DMS114 treated with DMSO at 0.1 percent for 48 hours (cell line): ENCODE measurements at regions not wholly inside any gene's neighbourhood (a gene's known extent, or its start where the extent isn't known, plus 50 kb on each side); places are given as distances from the start of the nearest gene placed in this dataset.

Experiments
- DNase-seq: peaks from one replicate; lab custom pipeline; 2025; ENCODE audit not compliant: unreplicated experiment; lab: John Stamatoyannopoulos, UW

DNA sequence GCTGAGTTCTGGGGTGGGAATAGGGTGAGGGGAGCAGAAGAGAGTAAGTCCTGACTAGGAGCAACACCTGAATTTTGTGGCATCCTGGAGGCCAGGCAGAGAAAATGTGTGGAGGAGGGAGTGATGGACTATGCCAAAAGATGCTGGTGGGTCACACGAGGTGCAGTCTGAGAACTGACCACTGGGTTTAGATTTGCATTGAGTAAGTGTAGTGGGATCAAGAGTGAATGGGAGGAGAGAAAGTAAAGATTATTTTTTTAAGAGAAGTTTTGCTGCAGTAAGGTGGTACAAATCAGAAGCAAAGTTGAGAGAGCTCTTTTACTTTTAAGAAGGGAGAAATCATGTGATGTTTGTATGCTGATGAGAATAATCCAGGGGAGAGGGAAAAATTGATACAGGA is 405.1 kb downstream of the DLEU7 start:
- no peak for DNase-seq

DNA sequence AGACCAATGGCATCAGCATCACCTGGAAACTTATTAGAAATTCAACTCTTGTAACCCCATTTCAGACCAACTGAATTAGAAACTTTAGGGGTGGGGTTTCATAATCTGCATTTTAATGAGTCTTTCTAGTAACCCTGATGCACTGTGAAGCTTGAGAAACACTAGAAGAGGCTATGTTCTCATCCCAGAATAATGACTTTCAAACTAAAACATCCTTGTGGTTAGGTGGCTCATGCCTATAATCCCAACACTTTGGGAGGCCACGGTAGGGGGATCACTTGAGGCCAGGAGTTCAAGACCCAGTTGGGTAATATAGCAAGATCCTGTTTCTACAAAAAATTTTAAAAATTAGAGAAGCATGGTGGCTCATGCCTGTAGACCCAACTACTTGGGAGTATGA is 402.4 kb downstream of the DLEU7 start:
- DNase-seq: no peak

DNA sequence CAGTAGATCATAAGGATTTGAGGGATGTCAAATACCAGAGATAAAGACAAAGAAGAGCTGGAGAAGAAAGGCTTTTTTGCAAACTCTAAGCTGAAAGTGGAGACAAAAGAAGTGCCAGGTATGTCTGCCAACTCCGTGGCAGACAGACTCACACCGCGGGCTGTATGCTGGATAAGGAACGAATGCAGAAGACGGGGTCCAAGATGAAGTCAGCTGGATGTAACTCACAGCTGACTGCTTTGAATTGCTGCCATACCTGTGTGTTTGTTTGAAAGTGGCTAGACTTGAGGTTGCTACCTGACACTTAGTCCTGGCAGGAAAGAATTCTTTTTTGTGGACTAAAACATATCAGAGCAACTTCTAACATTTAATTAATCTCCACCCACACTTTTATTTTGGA is 398.8 kb downstream of the DLEU7 start:
- DNase-seq: no peak

DNA sequence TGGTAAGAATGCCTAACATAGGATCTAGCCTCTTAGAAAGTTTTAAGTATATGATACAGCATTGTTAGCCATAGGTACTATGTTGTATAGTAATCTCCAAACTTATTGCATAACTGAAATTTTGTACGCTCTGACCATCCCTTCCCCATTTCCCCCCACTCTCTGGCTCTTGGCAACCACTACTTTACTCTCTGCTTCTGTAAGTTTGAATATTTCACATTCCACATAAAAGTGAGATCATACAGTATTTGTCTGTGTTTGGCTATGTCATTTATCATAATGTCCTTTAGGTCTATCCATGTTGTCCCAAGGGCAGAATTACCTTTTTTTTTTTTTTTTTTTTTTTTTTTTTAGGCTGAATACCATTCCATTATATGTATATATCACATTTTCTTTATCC is 396.9 kb downstream of the DLEU7 start:
- DNase-seq: no peak

DNA sequence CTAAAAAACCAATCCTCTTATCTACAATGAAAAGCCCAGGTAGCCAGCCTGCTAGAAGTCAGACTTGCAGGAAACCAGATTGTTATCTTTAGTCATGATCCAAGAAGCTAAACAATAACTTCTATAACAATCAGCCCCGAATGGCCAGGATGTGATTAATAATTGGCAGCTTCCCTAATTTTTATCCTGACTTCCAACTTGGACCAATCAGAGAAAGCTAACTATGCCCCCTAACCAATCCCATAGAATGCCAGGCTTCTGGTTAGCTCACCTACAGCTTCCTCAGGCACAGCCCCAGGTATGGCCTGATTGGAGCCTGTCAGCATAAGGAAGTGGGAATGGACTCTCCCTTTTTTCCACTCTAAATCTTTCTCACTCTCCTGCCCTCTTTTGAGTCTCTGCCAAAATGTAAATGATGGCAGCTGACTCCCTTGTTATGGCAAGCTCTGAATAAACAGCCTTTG is 394.9 kb downstream of the DLEU7 start:
- DNase-seq: no peak

DNA sequence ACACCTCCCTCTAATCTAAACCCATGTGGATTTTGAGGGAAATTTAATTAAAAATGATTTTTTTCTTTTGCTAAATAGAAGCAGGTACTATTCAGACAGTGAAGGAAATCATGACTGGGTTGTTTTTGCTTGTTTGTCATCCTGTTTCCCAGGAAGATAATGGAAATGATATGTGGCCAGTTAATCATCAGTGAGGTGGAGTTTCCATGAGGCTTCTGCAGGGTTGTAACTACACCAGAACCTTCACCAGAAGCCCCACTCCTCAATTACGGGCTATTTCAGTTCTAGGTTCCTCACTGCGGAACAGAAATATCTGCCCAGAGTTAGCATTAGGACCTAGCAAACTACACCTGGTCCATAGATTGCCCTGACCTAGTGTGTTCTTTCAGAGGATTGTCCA is 394.0 kb downstream of the DLEU7 start:
- no peak for DNase-seq

DNA sequence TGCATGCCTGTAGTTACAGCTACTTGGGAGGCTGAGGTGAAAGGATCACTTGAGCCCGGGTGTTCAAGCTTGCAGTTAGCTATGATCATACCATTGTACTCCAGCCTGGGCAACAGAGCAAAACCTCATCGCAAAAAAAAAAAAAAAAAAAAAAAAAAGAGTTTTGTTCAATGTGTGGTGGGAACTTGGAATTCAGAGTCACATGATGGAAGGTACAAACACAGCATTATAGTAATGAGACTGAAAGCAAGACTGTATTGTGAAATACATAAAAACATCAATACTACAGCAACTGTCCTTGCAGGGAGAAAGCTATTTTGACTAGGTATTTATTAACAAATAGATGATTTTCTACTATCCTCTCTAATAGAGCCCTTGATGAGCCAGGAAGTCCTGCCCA is 393.2 kb downstream of the DLEU7 start:
- DNase-seq: no peak

DNA sequence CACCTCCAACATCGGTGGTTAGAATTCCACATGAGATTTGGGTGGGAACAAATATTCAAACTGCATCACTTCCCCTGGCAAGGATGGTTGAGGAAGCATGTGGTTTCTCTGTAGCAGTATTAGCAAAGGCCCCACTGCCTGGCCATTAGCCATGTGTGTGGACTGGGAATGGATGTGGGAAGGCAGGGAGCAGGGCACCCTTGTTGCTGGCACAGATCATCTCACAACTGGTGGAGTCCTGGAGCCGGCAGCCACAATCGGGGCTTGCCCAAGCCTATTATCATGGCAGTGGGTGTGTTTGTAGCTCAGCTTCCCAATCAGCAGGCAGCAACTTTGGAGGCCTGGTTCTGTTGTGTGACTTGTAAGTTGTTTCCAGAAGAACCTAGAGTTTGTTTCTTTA is 391.9 kb downstream of the DLEU7 start:
- DNase-seq: no peak

DNA sequence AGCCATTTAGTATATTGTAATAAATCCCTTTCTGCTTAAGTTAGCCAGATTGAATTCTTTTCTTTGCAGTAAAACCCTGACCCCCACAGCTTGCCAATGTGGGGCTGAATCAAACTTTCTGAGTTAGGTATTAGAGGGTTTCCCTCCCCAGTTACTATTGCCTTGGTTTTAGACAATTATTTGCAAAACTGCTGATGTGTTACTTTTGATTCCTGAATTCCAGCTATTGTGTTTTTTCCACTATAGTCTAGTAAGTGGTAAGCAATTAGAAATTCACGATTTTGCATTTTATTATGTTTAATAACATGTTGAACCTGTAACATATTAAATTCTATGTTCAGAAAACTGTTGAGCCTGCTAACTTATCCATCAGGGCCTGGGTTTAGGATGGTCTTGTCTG is 391.5 kb downstream of the DLEU7 start:
- DNase-seq: no peak

DNA sequence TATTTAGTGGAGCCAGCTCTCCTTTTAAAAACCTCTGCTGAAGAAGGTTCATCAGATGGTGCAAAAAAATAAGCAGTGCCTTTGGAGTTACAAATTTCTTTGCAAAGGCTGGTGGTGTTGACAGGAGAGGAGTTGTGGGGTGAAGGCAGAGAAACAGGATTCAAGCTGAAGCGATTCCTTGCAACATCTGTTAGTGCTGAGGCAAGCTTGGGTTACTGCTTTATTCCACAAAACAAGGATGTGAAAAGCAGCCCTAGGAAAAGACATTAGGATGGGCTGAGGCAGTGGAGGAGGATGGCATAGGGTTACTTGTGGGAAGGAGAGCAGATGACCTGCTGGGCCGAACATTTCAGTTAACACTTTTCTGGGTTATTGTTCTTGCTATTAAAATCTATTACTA is 390.7 kb downstream of the DLEU7 start:
- DNase-seq: no peak

DNA sequence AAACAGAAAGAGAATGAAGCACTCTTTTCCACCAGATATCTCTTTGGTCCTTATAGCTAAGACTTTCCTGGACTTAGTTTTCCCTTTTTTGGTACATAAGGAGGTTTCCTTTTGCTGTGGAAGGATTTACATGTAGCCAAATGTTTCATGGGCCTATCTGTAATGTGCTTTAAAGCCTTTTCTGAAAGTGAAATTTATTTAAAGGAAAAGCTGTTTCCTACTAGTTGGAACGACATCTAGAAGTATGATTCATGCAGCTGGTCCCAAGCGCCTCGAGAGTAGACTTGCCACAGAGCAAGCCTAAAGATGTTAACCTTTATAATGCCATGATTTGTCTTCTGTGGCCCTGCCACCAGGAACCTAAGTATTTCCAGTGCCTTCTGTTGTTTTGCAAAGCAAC is 390.3 kb downstream of the DLEU7 start:
- DNase-seq: no peak

DNA sequence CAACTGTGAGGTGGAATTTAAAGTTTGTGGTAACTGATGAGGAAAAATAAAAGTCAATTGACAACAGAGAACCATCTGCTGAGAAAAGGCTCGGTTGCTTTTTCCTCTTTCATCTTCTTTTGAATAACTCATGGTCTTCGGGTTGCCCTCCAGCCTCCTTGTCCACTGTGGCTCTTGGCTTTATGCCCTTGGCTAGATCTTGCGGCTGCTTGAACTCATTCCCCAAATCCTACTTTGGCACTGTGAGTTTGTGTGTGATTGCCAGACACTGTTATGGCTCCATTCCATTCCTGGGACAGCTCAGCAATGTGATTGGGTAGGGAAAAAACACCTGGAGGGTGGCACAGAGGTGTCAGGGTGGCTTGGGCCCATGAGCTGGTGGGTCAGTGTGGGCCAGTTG is 387.4 kb downstream of the DLEU7 start:
- DNase-seq: no peak

DNA sequence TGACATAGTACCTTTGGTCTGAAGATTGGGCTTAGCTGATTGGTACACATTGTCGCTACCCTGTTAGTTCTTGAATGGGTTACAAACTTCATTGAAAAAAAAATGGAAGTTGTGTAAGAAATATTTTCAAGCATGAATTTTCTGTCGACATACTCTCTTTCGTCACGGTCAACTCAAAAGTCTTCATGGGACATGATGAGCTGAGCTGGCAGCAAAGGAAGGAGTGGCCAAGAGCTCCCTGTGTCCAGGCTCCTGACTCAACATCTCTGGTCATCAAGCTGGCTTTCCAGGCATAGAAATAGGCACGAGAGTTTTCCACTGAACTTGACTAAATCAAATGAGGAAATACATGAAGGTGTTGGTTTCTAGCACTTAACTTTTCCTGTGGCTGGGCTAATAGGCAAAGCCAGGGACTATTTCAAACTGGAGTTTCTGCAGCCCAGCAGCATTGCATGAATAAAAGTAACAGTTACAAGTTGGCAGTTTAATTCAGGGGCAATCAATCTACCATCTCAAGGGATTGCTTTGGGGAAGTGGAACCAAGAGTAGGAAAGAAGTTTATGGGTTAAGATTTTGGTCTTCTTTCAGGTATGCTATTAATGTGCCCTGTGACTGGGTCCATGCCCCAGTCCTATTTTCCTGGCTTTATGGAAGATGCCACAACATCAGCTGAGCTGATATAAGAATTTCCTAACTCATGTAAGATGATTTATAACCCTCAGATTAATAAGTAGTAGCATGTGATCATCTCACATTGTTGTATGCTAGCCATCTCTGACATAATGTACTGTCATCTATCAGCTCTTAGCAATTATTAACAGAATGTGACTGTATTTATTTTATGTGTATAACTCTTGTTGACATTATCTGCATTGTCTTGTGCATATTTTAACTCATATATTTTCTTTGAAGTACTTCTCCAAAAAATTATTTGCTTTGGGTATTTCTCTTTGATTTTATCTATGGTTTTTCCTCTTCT is 385.8 kb downstream of the DLEU7 start:
- no peak for DNase-seq

DNA sequence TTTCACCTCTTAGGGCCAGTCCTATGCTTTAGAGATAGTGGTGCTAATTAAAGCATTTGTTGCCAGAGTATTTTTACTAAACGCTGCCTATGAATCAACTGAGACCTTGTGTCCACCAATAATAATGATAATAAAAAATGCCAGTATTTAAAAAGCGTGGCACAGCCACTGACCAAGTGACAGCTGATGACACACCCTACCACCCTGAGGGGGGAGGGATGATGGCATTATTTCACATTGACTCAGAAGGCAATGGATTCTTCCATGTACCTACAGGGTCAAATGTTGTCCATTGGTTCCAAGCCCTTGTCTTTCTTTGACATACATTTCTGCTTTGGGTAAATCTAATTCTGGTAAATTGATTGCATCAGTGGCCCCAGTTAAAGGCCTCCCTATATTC is 384.4 kb downstream of the DLEU7 start:
- DNase-seq: no peak

DNA sequence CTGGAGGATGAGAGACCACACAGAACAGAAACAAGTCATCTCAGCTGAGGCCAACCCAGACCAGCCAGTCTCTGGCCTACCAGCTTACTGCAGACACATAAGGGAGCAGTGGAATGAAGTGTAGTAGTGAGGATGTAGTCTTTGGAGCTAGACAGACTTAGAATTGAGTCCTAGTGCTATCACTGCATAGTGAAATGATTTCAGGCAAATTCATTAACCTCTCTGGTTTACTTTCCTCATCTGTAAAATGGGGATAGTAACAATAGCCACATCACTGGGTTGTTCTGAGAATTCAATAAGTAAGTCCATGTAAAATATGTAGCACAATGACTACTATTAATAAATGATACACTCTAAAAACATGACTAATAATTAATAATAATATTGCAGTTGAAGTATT is 383.8 kb downstream of the DLEU7 start:
- no peak for DNase-seq

DNA sequence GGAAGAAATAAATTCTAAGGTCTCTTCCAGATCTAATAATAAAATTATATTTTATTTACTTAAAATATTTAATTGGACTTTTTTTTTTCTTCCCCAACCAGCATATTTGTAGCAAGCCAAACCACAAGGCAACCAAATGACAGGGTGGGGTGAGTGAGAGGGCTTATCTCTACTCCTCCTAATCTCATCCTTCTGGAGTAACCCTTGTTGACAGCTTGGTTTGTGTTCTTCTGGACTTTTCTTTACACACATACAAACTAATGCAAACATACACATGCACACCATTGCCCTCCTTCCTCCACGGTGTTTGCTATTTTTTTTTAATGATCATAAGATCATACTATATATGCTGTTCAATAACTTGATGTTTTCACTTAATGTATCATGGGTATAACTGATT is 383.1 kb downstream of the DLEU7 start:
- no peak for DNase-seq

DNA sequence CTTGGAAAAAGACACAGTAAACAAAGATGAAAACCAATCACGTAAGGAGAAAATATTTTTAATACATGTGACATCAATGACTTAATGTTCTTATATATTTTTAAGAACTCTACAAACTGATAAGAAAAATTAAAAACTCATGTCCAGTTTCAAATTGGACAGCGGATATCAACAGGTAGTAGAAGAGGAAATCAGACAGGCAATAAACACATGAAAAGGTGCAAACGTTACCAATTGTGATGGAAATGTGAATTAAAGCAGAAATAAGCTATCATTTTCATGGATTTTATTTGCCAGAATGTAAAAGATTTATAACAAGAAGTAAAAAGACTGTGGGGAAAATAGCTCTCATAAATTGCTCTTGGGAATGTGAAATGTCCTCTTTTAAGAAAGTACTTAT is 382.3 kb downstream of the DLEU7 start:
- no peak for DNase-seq

DNA sequence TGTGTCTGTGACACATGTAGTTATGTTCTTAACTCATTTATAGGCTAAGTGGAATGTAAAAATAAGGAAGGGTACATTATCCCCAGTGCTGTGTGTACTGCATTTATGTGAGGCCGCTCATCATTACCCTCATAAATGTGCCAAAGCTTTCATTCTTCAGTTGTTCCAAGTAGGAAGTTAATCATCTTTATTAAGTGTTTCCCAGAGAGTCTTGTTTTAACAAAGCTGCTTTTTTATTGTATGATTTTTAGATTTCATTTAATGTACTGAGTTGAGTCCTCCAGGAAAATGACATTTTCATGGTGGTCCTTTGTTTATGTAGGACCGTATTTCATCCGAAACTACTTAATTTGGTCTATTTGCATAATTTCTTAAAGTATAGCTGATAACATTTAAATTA is 379.8 kb downstream of the DLEU7 start:
- no peak for DNase-seq

DNA sequence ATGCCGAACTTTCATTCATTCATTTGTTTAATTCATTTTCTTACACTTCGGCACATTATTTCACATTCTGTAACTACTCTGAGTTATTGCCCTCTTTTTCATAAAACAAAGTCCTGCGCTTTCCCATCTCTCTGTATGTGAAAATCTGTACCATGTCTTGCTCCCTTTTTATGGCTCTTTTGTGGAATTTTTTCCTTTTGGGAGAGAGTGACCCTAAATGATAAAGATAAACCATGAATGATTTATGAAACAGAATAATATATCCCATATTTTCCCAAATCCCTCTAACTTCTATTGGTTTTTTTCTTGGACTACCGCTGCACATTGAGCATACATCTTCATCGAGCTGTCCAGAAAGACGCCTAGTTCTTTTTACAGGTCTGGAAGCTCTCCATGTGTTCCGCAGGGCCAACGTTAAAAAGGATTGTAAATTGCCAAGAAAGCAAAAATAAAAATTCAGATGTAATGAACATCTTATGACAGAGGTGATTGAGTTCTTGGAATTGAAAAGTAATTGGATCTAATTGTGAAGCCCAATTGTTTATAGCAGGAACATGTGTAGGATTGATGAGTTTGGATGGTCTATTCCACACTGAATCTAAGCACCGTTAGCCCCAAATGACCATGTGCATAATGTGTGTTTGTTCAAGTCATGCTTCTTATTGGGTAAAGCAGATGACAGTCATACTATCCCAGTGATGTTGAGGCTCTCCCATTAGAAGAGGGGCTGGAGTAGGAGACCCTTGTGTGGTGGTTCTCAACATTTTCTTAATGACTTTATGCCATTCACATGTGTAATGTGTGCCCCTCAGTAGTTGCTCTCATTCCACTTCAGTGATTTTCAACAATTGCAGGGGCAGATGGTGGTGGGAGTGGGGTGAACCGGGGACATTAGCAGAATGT is 378.9 kb downstream of the DLEU7 start:
- DNase-seq: no peak

DNA sequence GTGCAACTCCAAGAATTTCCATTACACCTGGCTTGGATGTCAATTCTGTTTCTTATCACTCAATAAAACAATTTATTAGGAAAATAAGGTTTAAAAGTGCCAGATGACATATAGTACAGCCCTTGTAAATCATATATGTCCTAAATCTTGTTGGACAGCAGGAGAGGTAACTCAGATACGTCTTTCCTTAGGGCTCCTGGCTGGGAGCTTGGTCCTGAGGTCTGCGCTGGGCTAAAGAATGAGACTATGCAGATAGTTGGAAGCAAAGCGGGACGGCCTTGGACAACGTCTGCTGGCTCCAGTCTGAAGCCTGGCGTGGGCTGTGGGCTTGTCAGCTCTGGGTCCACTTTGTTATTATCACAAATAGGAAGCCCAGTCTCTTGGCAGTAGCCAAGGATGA is 377.0 kb downstream of the DLEU7 start:
- DNase-seq: no peak

DNA sequence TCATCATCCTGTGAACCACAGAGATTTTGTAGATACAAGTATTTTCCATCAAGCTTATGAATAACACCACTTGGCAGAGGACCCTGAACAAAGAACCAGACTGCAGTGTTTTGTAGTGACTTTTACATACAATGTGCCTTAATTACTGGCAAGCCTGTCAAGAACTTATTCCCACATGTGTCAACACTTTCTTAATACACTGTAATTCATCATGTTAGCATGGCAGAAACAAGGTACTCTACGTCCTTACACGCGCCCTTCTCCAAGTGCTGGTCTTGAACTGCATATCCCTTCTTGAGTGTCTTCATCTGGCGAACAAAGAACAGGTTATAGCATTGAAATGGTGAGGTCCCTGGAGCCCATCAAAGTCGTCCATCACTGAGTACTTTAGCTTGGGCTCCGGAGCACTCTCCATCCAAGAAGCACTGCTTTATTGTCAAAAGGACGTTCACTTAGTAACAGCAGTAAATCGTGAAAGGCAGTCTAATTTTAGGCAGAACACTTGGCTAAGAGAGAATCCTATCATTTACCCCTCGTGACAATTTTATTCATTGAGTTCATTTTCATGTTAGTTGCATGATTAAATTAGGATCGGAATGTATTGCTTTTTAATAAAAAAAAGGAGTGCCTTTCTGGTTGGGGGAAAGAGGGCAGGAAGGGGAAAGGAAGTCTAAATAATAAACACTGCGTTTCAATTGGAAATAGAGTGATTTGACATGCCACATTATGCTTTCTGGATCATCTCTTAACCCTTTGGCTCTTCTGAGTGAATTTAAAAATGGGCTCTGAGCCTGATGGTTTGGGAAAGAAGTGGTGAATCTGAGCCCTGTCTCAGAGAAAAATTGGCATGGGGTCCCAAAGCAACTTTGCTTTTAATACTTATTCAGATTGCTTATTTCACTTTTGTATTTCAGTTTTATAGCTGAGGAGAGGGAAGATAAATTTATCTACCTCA is 376.1 kb downstream of the DLEU7 start:
- DNase-seq: no peak
